HepG2 (cell line): ENCODE measurements at regions not wholly inside any gene's neighbourhood (a gene's known extent, or its start where the extent isn't known, plus 50 kb on each side); places are given as distances from the start of the nearest gene placed in this dataset.
A peak's percentile ranks its signal among the peaks of the same experiment; 100 is the strongest.

ENCODE experiments used
- ATAC-seq: fragments of 200-7000 bp; cut with Tn5 transposase; 3 replicates; pipeline ENCODE4 v1.9.1; 2020; ENCODE audit warnings: mild to moderate bottlenecking, moderate library complexity
- BruUV-seq: library from RNA; stranded (reverse); fragments of 400-500 nt; replicated peaks from 2 replicates; lab custom pipeline; 2021; lab: Mats Ljungman, UMichigan
- CTCF ChIA-PET: fragments of 300-600 bp; formaldehyde crosslinking; extraction: SDS; loops from one replicate; lab custom pipeline; 2021; ENCODE audit warnings: low total read pairs, inconsistent platforms, low intra/inter-chr PET ratio; lab: Yijun Ruan, JAX
- POLR2A ChIA-PET: fragments of 350-600 bp; sonication (Branson Sonifier 250); formaldehyde crosslinking; loops from one replicate; lab custom pipeline; 2020; ENCODE audit warnings: antibody characterized with exemption, inconsistent platforms; lab: Yijun Ruan, JAX
- DNase-seq: peaks from one replicate; pipeline ENCODE4 v3.0.0-alpha.2; 2015; ENCODE audit warnings: low spot score
- FAIRE-seq: peaks from 3 replicates; lab custom pipeline; 2011; peaks lifted over from hg19 to GRCh38; lab: Jason Lieb, UNC
- H2AFZ ChIP-seq: one replicate; pipeline ENCODE4 v1.6.1; 2011; ENCODE audit warnings: low read length, inconsistent platforms
- H3K27ac ChIP-seq: fragments of 300-600 bp; 3 replicates; pipeline ENCODE4 v1.8.0; 2011; ENCODE audit warnings: mixed run types, mild to moderate bottlenecking, mixed read lengths, low read length, inconsistent platforms; ENCODE audit not compliant: insufficient read depth; ENCODE audit errors: extremely low read length
- H3K27me3 ChIP-seq, 2 experiments: fragments of 200-600 bp in 1 of 2; 2 replicates in 1 of 2; 3 replicates in 1 of 2; pipeline versions ENCODE4 v1.6.0 to v1.8.0; 2011; ENCODE audit warnings: low read length in 2 of 2, mild to moderate bottlenecking in 2 of 2, moderate library complexity in 2 of 2, inconsistent platforms in 1 of 2; ENCODE audit not compliant: insufficient read depth in 2 of 2, control insufficient read depth in 1 of 2
- H3K36me3 ChIP-seq, 2 experiments: fragments of 200-600 bp in 1 of 2; replicated peaks in 1 of 2; 2 replicates in 1 of 2; 3 replicates in 1 of 2; pipeline versions ENCODE4 v1.5.1 to v1.8.0; 2011; ENCODE audit warnings: low read length in 2 of 2, inconsistent platforms in 1 of 2; ENCODE audit not compliant: insufficient read depth in 2 of 2, control insufficient read depth in 1 of 2
- H3K4me1 ChIP-seq: 2 replicates; pipeline ENCODE4 v1.5.1; 2012; ENCODE audit warnings: low read length, inconsistent platforms; ENCODE audit not compliant: insufficient read depth
- H3K4me2 ChIP-seq: 2 replicates; pipeline ENCODE4 v1.6.0; 2011; ENCODE audit warnings: low read depth, low read length, inconsistent platforms
- H3K4me3 ChIP-seq, 3 experiments: fragments of 200-600 bp in 1 of 3; sonication (generic), shearing (Covaris generic) in 1 of 3; replicated peaks in 1 of 3; 2 replicates each; pipeline ENCODE4 v1.5.1; 2011 to 2016; ENCODE audit warnings: low read length in 3 of 3, inconsistent platforms in 2 of 3, low read depth in 2 of 3, mild to moderate bottlenecking in 2 of 3, control low read depth in 1 of 3, mixed read lengths in 1 of 3; ENCODE audit not compliant: insufficient read depth in 1 of 3
- H3K79me2 ChIP-seq: one replicate; pipeline ENCODE4 v1.6.1; 2011; ENCODE audit warnings: low read length, inconsistent platforms; ENCODE audit not compliant: insufficient read depth
- H3K9ac ChIP-seq: 2 replicates; pipeline ENCODE4 v1.6.0; 2011; ENCODE audit warnings: mild to moderate bottlenecking, low read depth, low read length, inconsistent platforms; ENCODE audit not compliant: insufficient read depth
- H3K9me3 ChIP-seq: 2 replicates; pipeline ENCODE4 v1.5.1; 2012; ENCODE audit warnings: mild to moderate bottlenecking, low read length
- H4K20me1 ChIP-seq: 2 replicates; pipeline ENCODE4 v1.6.0; 2011; ENCODE audit warnings: inconsistent platforms, mild to moderate bottlenecking, low read length, moderate library complexity; ENCODE audit not compliant: insufficient read depth
- MNT ChIP-seq: fragments of 450-650 bp; IDR thresholded peaks from 2 replicates; pipeline ENCODE4 v1.6.1; 2016
- NBN ChIP-seq: fragments of 450-650 bp; conservative IDR thresholded peaks from 2 replicates; pipeline ENCODE4 v1.6.1; 2017
- RELA ChIP-seq: sonication (generic); formaldehyde crosslinking; IDR thresholded peaks from 2 replicates; pipeline ENCODE4 v1.4.0; 2020; ENCODE audit warnings: missing genetic modification reagents
- SRSF4 ChIP-seq: fragments of 200-400 bp; formaldehyde crosslinking; IDR thresholded peaks from one replicate; pipeline ENCODE4 v1.6.1; 2018; ENCODE audit warnings: mild to moderate bottlenecking, low read depth, low read length, moderate library complexity; ENCODE audit not compliant: poor library complexity, severe bottlenecking
- SRY ChIP-seq: sonication (generic); formaldehyde crosslinking; IDR thresholded peaks from 2 replicates; pipeline ENCODE4 v1.8.0; 2022; ENCODE audit warnings: mild to moderate bottlenecking, missing genetic modification reagents
- TCF12 ChIP-seq, 2 experiments: fragments of 450-650 bp in 1 of 2; sonication (generic) in 1 of 2; formaldehyde crosslinking in 1 of 2; IDR thresholded peaks; 2 replicates each; pipeline versions ENCODE4 v1.6.1 to v1.8.0; 2017 to 2022; ENCODE audit warnings: antibody characterized with exemption in 1 of 2, mild to moderate bottlenecking in 1 of 2, missing genetic modification reagents in 1 of 2, moderate library complexity in 1 of 2
- TOE1 ChIP-seq: sonication (generic); formaldehyde crosslinking; IDR thresholded peaks from 2 replicates; pipeline ENCODE4 v1.4.0; 2020; ENCODE audit warnings: mild to moderate bottlenecking, missing genetic modification reagents
- ZNF678 ChIP-seq: sonication (generic); formaldehyde crosslinking; IDR thresholded peaks from 2 replicates; pipeline ENCODE4 v1.4.0; 2020; ENCODE audit warnings: mild to moderate bottlenecking, missing genetic modification reagents
- ZNF747 ChIP-seq: sonication (generic); formaldehyde crosslinking; IDR thresholded peaks from 2 replicates; pipeline ENCODE4 v1.8.1; 2023; ENCODE audit warnings: missing genetic modification reagents, mild to moderate bottlenecking, borderline replicate concordance
- ZNF749 ChIP-seq: sonication (generic); formaldehyde crosslinking; IDR thresholded peaks from 2 replicates; pipeline ENCODE4 v1.8.0; 2022; ENCODE audit warnings: mild to moderate bottlenecking, missing genetic modification reagents, moderate library complexity, borderline replicate concordance
- ZNF839 ChIP-seq: sonication (generic); formaldehyde crosslinking; IDR thresholded peaks from 2 replicates; pipeline ENCODE4 v1.4.0; 2020; ENCODE audit warnings: missing genetic modification reagents, mild to moderate bottlenecking, borderline replicate concordance
- WGBS: methylation state at CpG from one replicate; pipeline ENCODE4 v1.1.6; 2017; ENCODE audit warnings: low lambda C conversion rate; 5-methylcytosine and 5-hydroxymethylcytosine counted together
- in situ Hi-C: cut with HindIII; loops from 2 replicates; pipeline ENCODE4 v1.10.0; 2017; ENCODE audit warnings: low pct_unique_long_range_greater_than_20kb; ENCODE audit not compliant: extremely low pct_ligation_motif_present
- intact Hi-C: fragments of 100-400 bp; cut with micrococcal nuclease; formaldehyde crosslinking; loops from one replicate; pipeline ENCODE4 v1.10.0; 2022; ENCODE audit not compliant: unreplicated experiment

GRCh38 chr18:1527805-1528204, 623.1 kb downstream of the ADCYAP1 start:
- TF ChIP-seq SRSF4 (no peak), TCF12 (IDR thresholded peaks at IDR 0.05) (no peak), TCF12 (CRISPR knock-in tag; IDR thresholded peaks at IDR 0.05) (no peak), RELA (CRISPR knock-in tag) (no peak), ZNF749 (CRISPR knock-in tag) (no peak)
- 5% methylated on average over 3 of the region's 3 CpGs for WGBS
- intact Hi-C loops, result no loop called here
- ChIA-PET POLR2A (no interaction called here), CTCF (no interaction called here)
- no peak for DNase-seq
- in situ Hi-C loops, result no loop called here
- Histone ChIP-seq H3K4me3 (no peak overlapping the region), H3K79me2 (no peaks in the 10 kb centered on the region), H2AFZ (no peak overlapping the region), H3K4me1 (no peaks in the 10 kb centered on the region), H3K36me3 (no peaks in the 10 kb centered on the region), H4K20me1 (no peaks in the 10 kb centered on the region), H3K9ac (no peak overlapping the region), H3K27ac (no peak overlapping the region), H3K9me3 (no peaks in the 10 kb centered on the region), H3K27me3 (no peaks in the 10 kb centered on the region), H3K4me2 (no peak overlapping the region)
- no peak for FAIRE-seq
- no peak for ATAC-seq
- no TSS peak for BruUV-seq

- H3K36me3 ChIP-seq, result no peaks in the 10 kb centered on the region
- TF ChIP-seq ZNF747 (CRISPR knock-in tag) (no peak), ZNF678 (CRISPR knock-in tag) (no peak), MNT (peak; percentile 78), SRY (CRISPR knock-in tag) (no peak), NBN (no peak), TOE1 (CRISPR knock-in tag) (no peak), ZNF839 (no peak)
- TF ChIP-seq, all 625 proteins: peak for 1
- intact Hi-C loops, result no loop called here
- DNase-seq (no peak), ATAC-seq (no peak), FAIRE-seq (no peak)
- no peaks in the 10 kb centered on the region for H3K27me3 ChIP-seq
- no peak overlapping the region for H2AFZ ChIP-seq
- H3K4me3 ChIP-seq, result no peak overlapping the region
- H3K4me2 ChIP-seq, result no peak overlapping the region
- no peak overlapping the region for H3K9ac ChIP-seq
- no peaks in the 10 kb centered on the region for H4K20me1 ChIP-seq
- H3K79me2 ChIP-seq, result no peaks in the 10 kb centered on the region
- POLR2A ChIA-PET, result no interaction called here
- no peak overlapping the region for H3K27ac ChIP-seq
- 0% methylated on average over 1 of the region's 1 CpG for WGBS
- no peaks in the 10 kb centered on the region for H3K9me3 ChIP-seq
- CTCF ChIA-PET, result no interaction called here
- H3K4me1 ChIP-seq, result no peaks in the 10 kb centered on the region
- in situ Hi-C loops, result no loop called here
- no TSS peak for BruUV-seq
These were observed 623.8 kb downstream of the ADCYAP1 start for GRCh38 chr18:1528447-1528846.
